Skeletal muscle satellite cell (primary cell): ENCODE measurements at regions not wholly inside any gene's neighbourhood (a gene's known extent, or its start where the extent isn't known, plus 50 kb on each side); places are given as distances from the start of the nearest gene placed in this dataset.
"Not testable (repeated sequence)": the region's sequence is repeated elsewhere in the genome, so short reads cannot be mapped to it uniquely, and the experiment has no call there.

Experiments used
- H3K27me3 ChIP-seq: 2 replicates; pipeline ENCODE4 v1.7.0; 2013; ENCODE audit warnings: low read length; ENCODE audit not compliant: control insufficient read depth, insufficient read depth
- H3K36me3 ChIP-seq: 2 replicates; pipeline ENCODE4 v1.7.0; 2013; ENCODE audit warnings: mild to moderate bottlenecking, control low read depth, low read length; ENCODE audit not compliant: insufficient read depth
- H3K4me1 ChIP-seq: 2 replicates; pipeline ENCODE4 v1.7.0; 2013; ENCODE audit warnings: low read length; ENCODE audit not compliant: control insufficient read depth, insufficient read depth
- H3K4me2 ChIP-seq: 2 replicates; pipeline ENCODE4 v1.7.0; 2013; ENCODE audit warnings: mild to moderate bottlenecking, low read length
- H3K4me3 ChIP-seq: 2 replicates; pipeline ENCODE4 v1.7.0; 2013; ENCODE audit warnings: low read length
- H3K9ac ChIP-seq: 2 replicates; pipeline ENCODE4 v1.7.0; 2013; ENCODE audit warnings: mild to moderate bottlenecking, low read depth, low read length, moderate library complexity
- H3K9me3 ChIP-seq: replicated peaks from 2 replicates; pipeline ENCODE4 v1.7.0; 2013; ENCODE audit warnings: mild to moderate bottlenecking, control low read depth, low read length

- H3K4me1 ChIP-seq: no peaks in the 10 kb centered on the region
- H3K27me3 ChIP-seq: no peaks in the 10 kb centered on the region
- H3K9ac ChIP-seq: no peak overlapping the region
- no peak overlapping the region for H3K4me2 ChIP-seq
- no peak overlapping the region for H3K4me3 ChIP-seq
- no peaks in the 10 kb centered on the region for H3K9me3 ChIP-seq
- H3K36me3 ChIP-seq: no peaks in the 10 kb centered on the region
These were observed 154.1 kb upstream of the SYT10 start for GRCh38 chr12:33593753-33594152.

GRCh38 chr12:33596061-33596460 is 156.4 kb upstream of the SYT10 start:
- H3K4me3 ChIP-seq: no peak overlapping the region
- H3K9ac ChIP-seq: no peak overlapping the region
- no peaks in the 10 kb centered on the region for H3K4me1 ChIP-seq
- no peaks in the 10 kb centered on the region for H3K9me3 ChIP-seq
- no peak overlapping the region for H3K4me2 ChIP-seq
- H3K36me3 ChIP-seq: no peaks in the 10 kb centered on the region
- H3K27me3 ChIP-seq: no peaks in the 10 kb centered on the region

GRCh38 chr12:33596814-33597213 is 157.2 kb upstream of the SYT10 start:
- no peak overlapping the region for H3K4me2 ChIP-seq
- H3K36me3 ChIP-seq: no peaks in the 10 kb centered on the region
- H3K4me1 ChIP-seq: no peaks in the 10 kb centered on the region
- H3K4me3 ChIP-seq: no peak overlapping the region
- no peak overlapping the region for H3K9ac ChIP-seq
- H3K9me3 ChIP-seq: no peaks in the 10 kb centered on the region
- H3K27me3 ChIP-seq: no peaks in the 10 kb centered on the region

- H3K4me2 ChIP-seq: no peak overlapping the region
- H3K9me3 ChIP-seq: no peaks in the 10 kb centered on the region
- no peak overlapping the region for H3K4me3 ChIP-seq
- no peaks in the 10 kb centered on the region for H3K27me3 ChIP-seq
- H3K9ac ChIP-seq: no peak overlapping the region
- no peaks in the 10 kb centered on the region for H3K36me3 ChIP-seq
- H3K4me1 ChIP-seq: no peaks in the 10 kb centered on the region
These were observed 162.9 kb upstream of the SYT10 start for GRCh38 chr12:33602515-33602914.

GRCh38 chr12:33605757-33606156 is 166.1 kb upstream of the SYT10 start:
- Histone ChIP-seq H3K9ac (no peak overlapping the region), H3K36me3 (no peaks in the 10 kb centered on the region), H3K4me1 (no peaks in the 10 kb centered on the region), H3K4me2 (no peak overlapping the region), H3K9me3 (no peaks in the 10 kb centered on the region), H3K4me3 (no peak overlapping the region), H3K27me3 (no peaks in the 10 kb centered on the region)

- H3K36me3 ChIP-seq: no peaks in the 10 kb centered on the region
- H3K27me3 ChIP-seq: no peaks in the 10 kb centered on the region
- no peak overlapping the region for H3K4me3 ChIP-seq
- no peaks in the 10 kb centered on the region for H3K9me3 ChIP-seq
- no peak overlapping the region for H3K4me2 ChIP-seq
- H3K4me1 ChIP-seq: no peaks in the 10 kb centered on the region
- no peak overlapping the region for H3K9ac ChIP-seq
These were observed 170.3 kb upstream of the SYT10 start for GRCh38 chr12:33609910-33610309.

GRCh38 chr12:33614630-33615029 is 175.0 kb upstream of the SYT10 start:
- H3K4me1 ChIP-seq: no peaks in the 10 kb centered on the region
- H3K4me2 ChIP-seq: no peak overlapping the region
- H3K9ac ChIP-seq: no peak overlapping the region
- no peaks in the 10 kb centered on the region for H3K36me3 ChIP-seq
- H3K9me3 ChIP-seq: no peaks in the 10 kb centered on the region
- H3K4me3 ChIP-seq: no peak overlapping the region
- H3K27me3 ChIP-seq: no peaks in the 10 kb centered on the region

- H3K36me3 ChIP-seq: no peaks in the 10 kb centered on the region
- no peaks in the 10 kb centered on the region for H3K9me3 ChIP-seq
- no peaks in the 10 kb centered on the region for H3K27me3 ChIP-seq
- H3K4me1 ChIP-seq: no peaks in the 10 kb centered on the region
- no peak overlapping the region for H3K4me3 ChIP-seq
- no peak overlapping the region for H3K4me2 ChIP-seq
- no peak overlapping the region for H3K9ac ChIP-seq
These were observed 177.6 kb upstream of the SYT10 start for GRCh38 chr12:33617218-33617617.

- no peaks in the 10 kb centered on the region for H3K36me3 ChIP-seq
- H3K27me3 ChIP-seq: no peaks in the 10 kb centered on the region
- no peaks in the 10 kb centered on the region for H3K4me1 ChIP-seq
- no peak overlapping the region for H3K4me3 ChIP-seq
- H3K9me3 ChIP-seq: no peaks in the 10 kb centered on the region
- no peak overlapping the region for H3K4me2 ChIP-seq
- no peak overlapping the region for H3K9ac ChIP-seq
These were observed 188.5 kb upstream of the SYT10 start for GRCh38 chr12:33628087-33628486.

- no peaks in the 10 kb centered on the region for H3K4me1 ChIP-seq
- no peak overlapping the region for H3K9ac ChIP-seq
- no peak overlapping the region for H3K4me2 ChIP-seq
- H3K27me3 ChIP-seq: no peaks in the 10 kb centered on the region
- H3K9me3 ChIP-seq: no peaks in the 10 kb centered on the region
- no peaks in the 10 kb centered on the region for H3K36me3 ChIP-seq
- H3K4me3 ChIP-seq: no peak overlapping the region
These were observed 194.9 kb upstream of the SYT10 start for GRCh38 chr12:33634544-33634943.

GRCh38 chr12:33636930-33637329 is 197.3 kb upstream of the SYT10 start:
- H3K9me3 ChIP-seq, H3K4me2 ChIP-seq, H3K4me3 ChIP-seq, H3K36me3 ChIP-seq, H3K4me1 ChIP-seq, H3K9ac ChIP-seq, H3K27me3 ChIP-seq: not testable (repeated sequence)

- Histone ChIP-seq H3K9ac (no peak overlapping the region), H3K36me3 (no peaks in the 10 kb centered on the region), H3K27me3 (no peaks in the 10 kb centered on the region), H3K4me2 (no peak overlapping the region), H3K9me3 (no peaks in the 10 kb centered on the region), H3K4me1 (no peaks in the 10 kb centered on the region), H3K4me3 (no peak overlapping the region)
These were observed 200.4 kb upstream of the SYT10 start for GRCh38 chr12:33639975-33640374.
